ENCODE measurements at regions not wholly inside any gene's neighbourhood (a gene's known extent, or its start where the extent isn't known, plus 50 kb on each side); places are given as distances from the start of the nearest gene placed in this dataset.

- no peak for TF ChIP-seq CTCF (IDR thresholded peaks at IDR 0.05)
- no peak for TF ChIP-seq POLR2A (IDR thresholded peaks at IDR 0.05)
Observed at GRCh38 chr7:149607683-149608082, 110.1 kb upstream of the ZNF746 start.
